ENCODE measurements at regions not wholly inside any gene's neighbourhood (a gene's known extent, or its start where the extent isn't known, plus 50 kb on each side); places are given as distances from the start of the nearest gene placed in this dataset.

DNA sequence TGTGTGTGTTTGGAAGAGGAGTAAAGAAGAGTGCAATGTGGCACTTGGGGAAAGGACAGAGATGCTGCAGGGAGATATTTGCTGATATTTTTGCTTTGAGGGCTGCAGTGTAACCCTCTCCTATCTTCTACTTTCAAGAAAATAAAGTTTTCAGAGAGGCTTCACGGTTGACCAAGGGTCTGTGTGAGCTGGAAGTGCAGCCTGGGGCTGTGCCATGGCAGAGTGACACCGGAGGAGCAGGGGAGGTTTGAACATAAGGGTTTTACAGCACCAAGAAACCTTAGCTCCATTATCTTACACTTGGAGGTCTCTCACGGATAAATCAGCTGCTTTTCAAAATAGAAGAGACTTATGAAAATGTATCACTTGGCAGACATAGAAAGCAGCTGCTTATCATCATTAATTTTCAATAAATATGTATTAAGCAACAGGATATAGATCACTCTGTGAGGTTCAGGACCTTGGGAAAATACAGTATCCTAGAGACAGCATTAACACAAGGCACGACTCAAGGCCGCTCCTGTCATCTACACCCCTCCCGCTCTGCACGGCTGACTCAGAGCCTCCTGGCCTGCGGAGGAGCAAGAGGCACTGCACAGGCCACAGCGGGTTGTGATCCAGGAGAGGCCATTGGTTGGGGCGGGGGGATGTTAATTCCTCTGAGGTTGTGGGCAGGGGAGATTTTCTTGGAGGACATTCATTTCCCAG lies 127.8 kb downstream of the COPS8 start:
- H3K36me3 Mint-ChIP-seq (ENCODE audit: low read depth): no peaks in the 10 kb centered on the region

DNA sequence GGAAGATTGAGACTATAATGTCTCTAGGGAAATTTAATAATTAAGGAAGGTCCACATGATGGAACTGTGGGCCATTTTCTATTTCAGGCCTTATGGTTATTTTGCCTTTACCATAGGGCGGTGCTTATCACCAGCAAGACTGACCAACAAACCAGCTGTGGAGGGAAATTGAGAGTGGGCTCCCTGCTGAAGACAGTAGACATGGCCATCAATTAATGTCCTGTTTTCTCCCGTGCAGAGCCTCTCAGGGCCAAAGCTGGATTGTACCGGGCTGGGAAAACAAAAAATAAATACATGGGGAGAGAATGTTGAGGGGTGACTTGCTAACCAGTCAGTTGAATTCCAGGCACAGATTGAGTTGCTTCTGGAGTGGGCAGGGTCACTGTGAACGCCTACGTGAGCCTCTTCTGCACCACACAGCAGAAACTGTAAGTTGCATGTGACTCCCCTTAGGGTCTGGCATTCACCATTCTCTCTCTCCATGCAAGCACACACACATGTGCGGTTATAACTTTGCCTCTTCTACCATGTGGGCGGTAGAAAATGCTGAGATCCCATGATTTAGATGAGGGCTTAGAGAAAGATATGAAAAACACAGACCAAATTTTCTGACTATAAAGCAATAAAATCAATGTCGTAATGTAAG lies 128.5 kb downstream of the COPS8 start:
- H3K4me1 Mint-ChIP-seq (ENCODE audit: low read depth): peaks cover 34% of the 10 kb centered on the region
- H3K9me3 Mint-ChIP-seq: no peaks in the 10 kb centered on the region
- no peak for TF ChIP-seq CTCF (IDR thresholded peaks at IDR 0.05)
- no peaks in the 10 kb centered on the region for H3K36me3 Mint-ChIP-seq (ENCODE audit: low read depth)
- H3K27me3 Mint-ChIP-seq (ENCODE audit: insufficient read depth): peaks cover 2% of the 10 kb centered on the region; the same call in 1 of the 2 replicates
- no peak overlapping the region for H3K4me3 Mint-ChIP-seq
- no peak for DNase-seq
- H3K27ac Mint-ChIP-seq: no peak overlapping the region

More for the DNA sequence above, 127.8 kb downstream of the COPS8 start:
- H3K4me3 Mint-ChIP-seq: no peak overlapping the region
- no peaks in the 10 kb centered on the region for H3K9me3 Mint-ChIP-seq
- no peak for TF ChIP-seq CTCF (IDR thresholded peaks at IDR 0.05)
- H3K4me1 Mint-ChIP-seq (ENCODE audit: low read depth): peaks cover 34% of the 10 kb centered on the region
- H3K27me3 Mint-ChIP-seq (ENCODE audit: insufficient read depth): peaks cover 2% of the 10 kb centered on the region; the same call in 1 of the 2 replicates
- no peak overlapping the region for H3K27ac Mint-ChIP-seq
- DNase-seq: peak; percentile 75

GRCh38 chr2:237214963-237215362 lies 129.3 kb downstream of the COPS8 start:
- Mint-ChIP-seq H3K9me3 (no peaks in the 10 kb centered on the region), H3K27ac (no peak overlapping the region), H3K27me3 (ENCODE audit: insufficient read depth) (peaks cover 2% of the 10 kb centered on the region; the same call in 1 of the 2 replicates), H3K4me1 (ENCODE audit: low read depth) (peaks cover 34% of the 10 kb centered on the region), H3K36me3 (ENCODE audit: low read depth) (no peaks in the 10 kb centered on the region), H3K4me3 (no peak overlapping the region)
- no peak for DNase-seq
- TF ChIP-seq CTCF (IDR thresholded peaks at IDR 0.05): no peak

GRCh38 chr2:237217995-237218616 lies 132.4 kb downstream of the COPS8 start:
- peak overlapping the region; percentile 86 for H3K27ac Mint-ChIP-seq
- TF ChIP-seq CTCF (IDR thresholded peaks at IDR 0.05): no peak
- H3K27me3 Mint-ChIP-seq (ENCODE audit: insufficient read depth): no peaks in the 10 kb centered on the region
- peak overlapping the region; percentile 22; the same call in 1 of the 2 replicates for H3K4me3 Mint-ChIP-seq
- no peak for DNase-seq
- H3K36me3 Mint-ChIP-seq (ENCODE audit: low read depth): no peaks in the 10 kb centered on the region
- H3K9me3 Mint-ChIP-seq: no peaks in the 10 kb centered on the region
- H3K4me1 Mint-ChIP-seq (ENCODE audit: low read depth): peaks cover 56% of the 10 kb centered on the region

DNA sequence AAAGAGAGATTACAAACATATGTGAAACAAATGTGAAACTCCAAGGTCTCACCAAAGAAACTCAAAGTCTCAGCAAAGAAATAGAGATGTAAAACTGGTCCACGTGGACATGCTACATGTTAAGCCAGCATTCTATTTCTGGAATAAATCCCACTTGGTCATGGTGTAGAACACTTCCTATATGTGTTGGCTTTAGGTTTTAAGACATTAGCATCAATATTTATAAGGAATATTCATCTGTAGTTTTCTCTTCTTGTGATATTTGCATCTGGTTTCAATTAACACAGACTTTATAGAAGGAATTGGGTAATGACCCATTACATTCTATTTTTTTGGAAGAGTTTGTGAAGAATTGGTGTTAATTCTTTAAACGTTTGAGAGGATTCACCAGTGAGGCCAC lies 133.1 kb downstream of the COPS8 start:
- TF ChIP-seq CTCF (IDR thresholded peaks at IDR 0.05): no peak
- Mint-ChIP-seq H3K4me3 (no peak overlapping the region), H3K4me1 (ENCODE audit: low read depth) (peaks cover 63% of the 10 kb centered on the region), H3K36me3 (ENCODE audit: low read depth) (no peaks in the 10 kb centered on the region), H3K27ac (peak overlapping the region; percentile 86), H3K9me3 (no peaks in the 10 kb centered on the region), H3K27me3 (ENCODE audit: insufficient read depth) (no peaks in the 10 kb centered on the region)
- DNase-seq: no peak

Measured in HFFc6 (cell line).